Activated T-cell treated with anti-CD3 and anti-CD28 coated beads for 1 hour (primary cell): ENCODE measurements at regions not wholly inside any gene's neighbourhood (a gene's known extent, or its start where the extent isn't known, plus 50 kb on each side); places are given as distances from the start of the nearest gene placed in this dataset.

ENCODE experiments used
- DNase-seq: peaks from one replicate; pipeline ENCODE4 v3.0.0-alpha.2; 2020; ENCODE audit warnings: low read depth

DNA sequence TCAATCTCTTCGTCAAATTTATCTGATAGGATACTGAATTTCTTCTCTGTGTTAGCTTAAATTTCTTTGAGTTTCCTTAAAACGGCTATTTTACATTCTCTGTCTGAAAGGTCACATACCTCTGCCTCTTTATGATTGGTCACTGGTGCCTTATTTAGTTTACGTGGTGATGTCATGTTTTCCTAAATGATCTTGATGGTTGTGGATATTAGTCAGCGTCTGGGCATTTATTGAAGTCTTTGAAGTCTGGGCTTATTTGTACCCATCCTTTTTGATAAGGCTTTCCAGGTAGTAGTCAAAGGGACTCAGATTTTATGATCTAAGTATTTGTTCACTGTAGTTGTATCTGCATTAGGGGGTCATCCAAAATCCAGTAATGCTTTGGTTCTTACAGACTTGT lies 1407.5 kb upstream of the LRRTM3 start:
- no peak for DNase-seq

- no peak for DNase-seq
Measured at GRCh38 chr10:65528986-65529385, 1396.8 kb upstream of the LRRTM3 start.

GRCh38 chr10:65531545-65531944 lies 1394.3 kb upstream of the LRRTM3 start:
- no peak for DNase-seq

GRCh38 chr10:65534771-65535170 lies 1391.1 kb upstream of the LRRTM3 start:
- DNase-seq: no peak

DNA sequence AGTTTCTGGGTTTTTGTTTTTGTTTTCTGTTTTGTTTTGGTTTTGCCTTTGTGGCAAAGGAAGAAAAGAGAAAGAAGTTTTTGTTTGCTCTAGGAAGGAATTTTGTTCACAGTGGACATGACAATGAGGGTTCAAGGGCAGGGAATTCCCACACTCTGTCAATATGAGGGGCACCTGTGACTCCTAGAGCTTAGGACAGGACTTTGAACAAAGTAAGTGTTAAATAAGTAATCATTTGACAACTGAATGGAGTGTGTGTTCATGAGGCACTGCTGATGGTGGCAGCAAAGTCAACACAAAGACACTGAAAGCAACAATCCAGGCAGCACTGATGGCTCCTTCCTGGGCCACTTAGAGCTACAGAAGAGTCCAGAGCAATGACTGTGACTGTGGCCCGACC lies 1381.1 kb upstream of the LRRTM3 start:
- no peak for DNase-seq

DNA sequence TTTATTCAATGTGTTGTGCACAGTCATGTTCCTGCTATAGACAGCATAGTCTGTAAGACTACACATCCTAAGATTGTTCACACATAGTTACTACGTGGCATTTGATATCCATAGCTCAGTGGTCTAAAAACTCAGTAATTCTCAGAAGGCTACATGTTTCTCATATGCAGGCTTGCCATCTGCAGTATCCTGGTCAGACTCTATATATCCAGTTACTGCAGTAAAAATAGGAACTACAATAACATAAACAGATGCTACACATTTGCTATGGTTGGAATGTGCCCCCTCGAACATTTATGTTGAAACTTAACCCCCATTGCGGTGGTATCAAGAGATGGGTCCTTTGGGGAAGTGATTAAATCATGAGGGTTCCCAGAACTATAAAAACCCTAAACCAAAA lies 1377.8 kb upstream of the LRRTM3 start:
- DNase-seq: no peak

- no peak for DNase-seq
Measured at GRCh38 chr10:65550761-65551160, 1375.1 kb upstream of the LRRTM3 start.

DNA sequence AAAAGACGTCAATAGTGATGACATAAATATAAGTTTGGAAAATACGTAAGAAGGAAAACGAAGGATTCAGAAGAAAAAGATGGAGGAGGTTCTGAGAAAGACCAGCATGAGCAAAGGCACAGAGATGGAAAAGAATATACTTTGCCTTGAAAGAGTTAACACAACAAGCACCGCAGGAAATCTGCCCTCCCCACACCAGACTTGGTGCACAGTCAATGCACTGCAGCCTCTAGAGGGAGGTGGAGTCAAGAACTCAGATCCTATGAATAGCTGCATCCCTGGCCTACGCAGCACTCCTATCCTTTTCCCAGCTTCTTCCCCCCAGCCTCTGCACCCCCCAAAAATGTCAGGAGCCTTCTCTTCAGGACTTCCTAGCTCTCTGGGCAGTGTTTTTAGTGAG lies 1370.6 kb upstream of the LRRTM3 start:
- DNase-seq: no peak

- no peak for DNase-seq
Measured at GRCh38 chr10:65556006-65556405, 1369.8 kb upstream of the LRRTM3 start.

- no peak for DNase-seq
Measured at GRCh38 chr10:65559369-65559768, 1366.5 kb upstream of the LRRTM3 start.

DNA sequence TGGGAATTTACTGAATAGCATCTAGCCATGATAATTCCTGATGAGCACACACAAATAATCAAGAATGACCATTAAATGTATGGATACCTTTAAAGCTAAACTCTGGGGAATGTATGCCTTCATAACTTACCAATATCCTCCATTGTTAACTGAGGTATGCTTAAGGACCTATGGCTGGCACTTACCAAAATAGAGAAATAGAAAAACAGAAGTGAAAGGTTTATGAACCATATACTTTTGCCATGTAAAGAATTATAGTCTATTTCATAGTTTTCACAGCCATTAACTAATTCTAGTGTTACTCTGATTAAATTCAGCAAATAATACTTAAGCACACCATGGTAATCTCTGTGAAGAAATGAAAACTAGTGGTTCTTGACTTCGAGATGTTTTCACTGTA lies 1360.6 kb upstream of the LRRTM3 start:
- DNase-seq: no peak

GRCh38 chr10:65566906-65567305 lies 1358.9 kb upstream of the LRRTM3 start:
- no peak for DNase-seq

GRCh38 chr10:65570143-65571010 lies 1355.5 kb upstream of the LRRTM3 start:
- DNase-seq: no peak

DNA sequence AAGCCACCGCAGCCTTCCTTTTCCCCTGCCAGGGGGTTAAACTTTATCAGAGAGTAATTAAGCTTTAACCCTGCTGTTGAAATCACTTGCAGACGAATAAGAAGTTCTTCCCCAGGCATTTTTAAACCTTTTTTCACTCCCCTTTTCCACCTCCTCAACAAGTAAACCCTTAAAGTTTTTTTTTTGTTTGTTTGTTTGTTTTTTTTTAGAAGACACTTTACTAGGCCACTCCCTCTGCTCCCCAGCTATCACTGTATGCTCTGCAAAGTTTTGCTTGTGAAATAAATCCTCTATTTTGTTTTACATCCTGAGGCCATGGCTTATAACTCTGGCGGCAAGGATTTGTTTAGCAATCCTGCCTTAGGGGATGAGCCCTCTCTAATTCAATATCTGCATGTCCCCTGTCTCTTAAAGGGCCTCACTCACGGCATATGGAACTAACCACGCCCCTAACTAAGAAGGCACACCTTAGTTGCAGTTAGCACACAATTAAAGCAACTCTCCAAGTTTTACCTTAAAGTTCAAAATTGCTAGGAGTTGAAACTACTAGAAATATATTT lies 1354.7 kb upstream of the LRRTM3 start:
- DNase-seq: no peak

DNA sequence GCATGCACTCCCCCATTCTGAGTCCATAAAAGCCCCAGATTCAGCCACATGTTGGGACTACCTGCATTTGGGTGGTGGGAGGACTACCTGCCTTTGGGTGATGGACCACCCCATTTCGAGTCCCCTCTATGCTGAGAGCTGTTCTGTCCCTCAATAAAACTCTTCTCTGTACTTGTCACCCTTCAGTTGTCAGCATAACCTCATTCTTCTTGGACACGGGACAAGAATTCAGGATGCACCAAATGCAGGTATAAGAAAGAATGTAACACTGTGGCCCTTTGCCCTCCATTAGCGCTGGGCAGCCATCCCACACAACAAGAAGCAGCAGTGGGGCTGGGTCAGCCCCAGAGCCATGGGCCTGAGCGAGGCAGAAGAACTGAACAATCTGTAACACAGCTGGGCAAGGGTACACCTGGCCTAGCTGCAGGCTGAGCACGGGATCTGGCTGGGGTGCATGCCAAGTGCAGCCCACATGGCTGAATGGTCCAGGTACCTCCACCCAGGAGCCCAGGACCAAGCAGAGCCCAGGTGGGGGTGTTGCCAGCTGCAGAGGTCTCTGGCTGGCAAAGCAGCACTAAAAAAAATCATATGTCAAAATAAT lies 1344.3 kb upstream of the LRRTM3 start:
- no peak for DNase-seq

DNA sequence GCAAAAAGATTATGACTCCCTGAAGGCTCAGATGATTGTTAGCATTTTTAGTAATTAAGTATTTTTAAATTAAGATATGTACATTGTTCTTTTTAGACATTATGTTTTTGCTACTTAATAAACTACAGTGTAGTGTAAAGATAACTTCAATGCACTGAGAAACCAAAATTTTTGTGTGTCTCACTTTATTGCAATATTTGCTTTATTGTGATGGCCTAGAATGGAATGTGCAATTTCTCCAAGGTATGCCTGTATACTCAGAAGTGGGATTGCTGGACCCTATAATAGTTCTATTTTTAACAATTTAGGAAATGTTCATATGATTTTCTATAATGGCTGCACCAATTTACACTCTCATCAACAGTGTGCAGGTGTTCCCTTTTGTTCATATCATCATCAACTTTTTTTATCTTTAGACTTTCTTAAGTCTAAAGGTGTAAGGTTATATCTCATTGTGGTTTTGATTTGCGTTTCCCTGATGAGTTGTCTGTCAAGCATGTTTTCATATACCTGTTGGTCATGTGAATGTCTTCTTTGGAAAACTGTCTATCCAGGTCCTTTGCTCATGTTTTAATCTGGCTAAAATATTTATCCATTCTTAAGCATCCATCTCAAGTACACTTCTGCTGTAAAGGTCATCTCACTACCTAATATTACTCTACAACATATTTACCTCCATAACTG lies 1323.5 kb upstream of the LRRTM3 start:
- DNase-seq: no peak

- no peak for DNase-seq
Measured at GRCh38 chr10:65611592-65611991, 1314.2 kb upstream of the LRRTM3 start.

DNA sequence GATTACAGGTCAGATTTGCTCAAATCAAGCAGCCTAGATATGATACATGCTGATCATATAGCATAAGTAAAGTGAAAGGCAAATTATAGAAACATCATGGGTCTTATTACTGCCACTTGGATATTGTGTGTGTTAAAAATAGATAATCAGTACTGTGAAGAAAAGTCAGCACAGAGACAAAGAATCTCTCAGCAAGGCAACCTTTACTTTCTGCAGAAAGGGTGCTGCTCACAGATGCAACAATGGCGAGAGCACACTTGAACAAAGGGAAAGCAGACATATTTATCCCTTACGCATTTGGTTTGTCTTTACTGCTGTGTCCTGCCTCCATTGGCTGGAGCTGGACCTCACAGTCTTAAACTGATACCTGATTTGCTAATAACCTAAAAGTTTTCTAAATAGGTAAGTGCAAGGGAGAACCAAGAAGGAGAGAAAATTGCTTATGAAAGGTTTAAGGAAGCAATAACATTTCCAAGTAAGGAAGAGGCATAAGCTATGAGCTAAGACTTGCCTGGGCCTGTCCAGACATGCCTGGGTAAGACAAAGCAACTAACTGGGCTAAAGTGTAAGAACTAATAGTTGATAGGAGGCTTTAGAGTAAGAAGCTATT lies 1310.8 kb upstream of the LRRTM3 start:
- no peak for DNase-seq

- DNase-seq: no peak
Measured at GRCh38 chr10:65618126-65618525, 1307.7 kb upstream of the LRRTM3 start.

DNA sequence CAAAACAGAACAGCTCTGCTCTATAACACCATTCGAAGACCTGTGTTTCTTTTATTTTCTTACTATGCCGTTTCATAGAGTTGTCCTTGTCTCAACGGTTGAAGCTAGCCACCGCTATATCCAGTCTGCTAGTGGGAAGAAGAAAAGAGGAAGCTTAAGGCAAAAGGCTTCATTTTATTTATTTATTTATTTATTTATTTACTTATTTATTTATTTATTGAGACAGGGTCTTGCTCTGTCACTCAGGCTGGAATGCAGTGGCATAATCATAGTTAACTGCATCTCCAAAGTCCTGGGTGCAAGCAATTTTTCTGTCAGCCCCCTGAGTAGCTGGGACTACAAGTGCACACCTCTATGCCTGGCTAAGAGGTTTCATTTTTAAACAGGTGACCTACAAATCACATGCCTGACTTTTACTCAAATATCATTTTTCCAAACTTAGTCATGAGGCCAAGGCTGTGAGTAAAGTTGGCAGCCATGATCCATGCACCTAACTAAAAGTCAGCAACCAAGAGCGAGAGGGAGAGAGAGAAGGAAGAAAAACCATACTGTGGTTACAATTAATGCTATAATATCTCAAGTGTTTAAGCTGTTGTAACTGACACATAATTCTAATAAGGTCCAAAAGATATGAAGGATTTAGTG lies 1305.3 kb upstream of the LRRTM3 start:
- no peak for DNase-seq

DNA sequence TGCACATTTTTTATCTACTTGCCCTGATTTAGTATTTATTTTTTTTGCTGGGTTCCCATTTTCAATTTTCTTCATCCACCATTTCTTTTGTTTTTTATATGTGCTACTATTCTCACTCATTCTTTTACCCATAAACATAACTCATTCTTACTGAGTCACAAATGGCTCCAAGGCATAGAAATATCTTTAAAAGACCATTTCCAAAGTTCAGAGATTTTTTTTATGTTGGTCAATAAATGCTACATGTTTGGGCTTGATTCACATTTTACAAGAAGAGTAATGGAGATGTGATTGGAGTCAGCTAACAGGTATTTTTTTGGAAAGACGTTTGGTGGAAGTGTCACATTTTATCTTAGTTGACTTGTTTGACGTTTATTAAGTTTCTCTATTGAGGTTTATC lies 1303.2 kb upstream of the LRRTM3 start:
- no peak for DNase-seq
